Gastroesophageal sphincter (tissue), 3 donors: ENCODE measurements at regions not wholly inside any gene's neighbourhood (a gene's known extent, or its start where the extent isn't known, plus 50 kb on each side); places are given as distances from the start of the nearest gene placed in this dataset.

Experiments
- CTCF ChIP-seq, 4 experiments: fragments of 200-600 bp in 2 of 4; fragments of 450-650 bp in 2 of 4; sonication (generic) in 1 of 4; IDR thresholded peaks; one replicate each; pipeline ENCODE4 v1.5.1; 2017 to 2019; ENCODE audit warnings: antibody characterized with exemption in 4 of 4, mild to moderate bottlenecking in 2 of 4, moderate library complexity in 2 of 4
- EP300 ChIP-seq: sonication (generic); formaldehyde crosslinking; IDR thresholded peaks from one replicate; pipeline ENCODE4 v1.6.1; 2017; ENCODE audit warnings: antibody characterized with exemption, mild to moderate bottlenecking
- POLR2A ChIP-seq, 2 donors: fragments of 450-650 bp; IDR thresholded peaks; one replicate each; pipeline ENCODE4 v1.6.1; 2017; ENCODE audit warnings: antibody characterized with exemption in 2 of 2, mild to moderate bottlenecking in 2 of 2, moderate library complexity in 1 of 2
- POLR2AphosphoS5 ChIP-seq: sonication (generic); formaldehyde crosslinking; IDR thresholded peaks from one replicate; pipeline ENCODE4 v1.6.1; 2017; ENCODE audit warnings: antibody characterized with exemption

DNA sequence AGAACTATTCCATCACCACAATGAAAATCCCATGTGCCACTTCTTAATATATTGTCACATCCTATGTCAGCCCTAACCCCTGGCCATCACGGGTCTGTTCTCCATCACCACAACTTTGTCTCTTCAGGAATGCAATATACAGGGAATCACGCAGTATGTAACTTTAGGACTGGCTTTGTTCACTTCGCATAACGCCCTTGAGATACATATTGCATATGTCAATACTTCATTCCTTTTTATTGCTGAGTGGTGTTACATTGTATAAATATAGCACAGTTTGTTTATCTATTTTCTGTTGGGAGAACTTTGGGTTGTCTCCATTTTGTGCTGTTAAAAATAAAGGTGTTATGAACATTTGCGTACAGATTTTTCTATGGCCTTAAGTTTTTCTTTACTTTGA lies 195.4 kb upstream of the ZMIZ1 start:
- TF ChIP-seq CTCF (IDR thresholded peaks at IDR 0.05), result no peak
- no peak for TF ChIP-seq POLR2AphosphoS5
- TF ChIP-seq POLR2A (IDR thresholded peaks at IDR 0.05), result no peak
- no peak for TF ChIP-seq EP300
